ENCODE measurements at regions not wholly inside any gene's neighbourhood (a gene's known extent, or its start where the extent isn't known, plus 50 kb on each side); places are given as distances from the start of the nearest gene placed in this dataset.

DNA sequence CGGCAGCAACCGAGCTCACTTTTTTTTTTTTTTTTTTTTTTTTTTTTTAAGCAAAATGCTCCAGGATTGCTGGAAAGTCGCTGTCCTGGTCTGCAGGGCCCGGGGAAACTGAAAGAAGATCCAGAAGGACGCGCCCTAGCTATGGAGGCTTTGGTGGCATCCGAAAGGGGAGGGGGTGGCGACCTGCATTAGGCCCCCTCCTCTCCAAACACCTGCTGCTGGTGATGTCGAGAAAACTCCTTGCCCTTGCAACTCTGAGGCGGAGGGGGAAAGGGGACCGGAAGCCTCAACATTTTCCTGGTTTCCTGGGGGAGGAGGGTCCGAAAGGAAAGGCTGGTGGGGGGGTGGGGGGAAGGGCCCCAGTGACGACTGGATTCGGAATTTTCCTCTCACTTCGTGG lies 421.1 kb downstream of the VRK1 start:
- ATAC-seq (no peak), DNase-seq (ENCODE audit: low spot score) (no peak)
- intact Hi-C loops (cut with DNase I): no loop called here

DNA sequence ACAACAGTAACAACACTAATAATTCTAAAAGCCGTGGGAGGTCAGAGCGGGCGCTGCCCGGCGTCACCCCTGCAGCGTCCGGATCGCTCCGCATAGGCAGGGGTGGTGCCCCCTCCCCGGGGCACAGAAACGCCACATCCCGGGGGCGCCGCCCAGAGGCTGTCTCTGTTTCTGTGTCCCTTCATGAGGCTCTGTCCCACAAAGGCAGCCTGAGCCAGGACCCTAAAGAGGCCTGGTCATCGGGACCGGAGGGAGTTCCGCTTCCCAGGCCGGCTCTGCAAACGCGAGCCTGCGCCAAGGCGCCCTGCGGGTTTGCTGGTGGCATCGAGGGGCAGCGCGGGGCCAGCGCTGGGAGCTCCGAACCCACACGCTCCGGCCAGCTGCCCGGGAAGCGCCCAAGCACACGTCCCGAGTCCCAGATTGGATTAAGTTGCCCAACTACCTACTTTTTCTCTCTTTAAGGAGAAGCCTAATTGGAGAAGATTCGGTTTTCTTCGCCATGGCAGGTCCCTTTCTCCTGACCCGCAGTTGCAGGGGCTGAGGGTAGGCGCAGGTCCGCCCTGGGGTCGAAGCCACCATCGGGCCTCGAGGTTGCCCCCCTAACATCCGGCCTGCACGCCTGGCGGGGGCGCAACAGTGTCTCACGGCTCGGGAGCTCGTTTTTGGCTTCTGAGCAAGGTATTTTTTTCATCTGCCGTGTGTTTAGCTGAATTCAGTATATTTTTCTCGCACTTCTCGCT lies 421.7 kb downstream of the VRK1 start:
- no peak for DNase-seq (ENCODE audit: low spot score)
- no peak for ATAC-seq

DNA sequence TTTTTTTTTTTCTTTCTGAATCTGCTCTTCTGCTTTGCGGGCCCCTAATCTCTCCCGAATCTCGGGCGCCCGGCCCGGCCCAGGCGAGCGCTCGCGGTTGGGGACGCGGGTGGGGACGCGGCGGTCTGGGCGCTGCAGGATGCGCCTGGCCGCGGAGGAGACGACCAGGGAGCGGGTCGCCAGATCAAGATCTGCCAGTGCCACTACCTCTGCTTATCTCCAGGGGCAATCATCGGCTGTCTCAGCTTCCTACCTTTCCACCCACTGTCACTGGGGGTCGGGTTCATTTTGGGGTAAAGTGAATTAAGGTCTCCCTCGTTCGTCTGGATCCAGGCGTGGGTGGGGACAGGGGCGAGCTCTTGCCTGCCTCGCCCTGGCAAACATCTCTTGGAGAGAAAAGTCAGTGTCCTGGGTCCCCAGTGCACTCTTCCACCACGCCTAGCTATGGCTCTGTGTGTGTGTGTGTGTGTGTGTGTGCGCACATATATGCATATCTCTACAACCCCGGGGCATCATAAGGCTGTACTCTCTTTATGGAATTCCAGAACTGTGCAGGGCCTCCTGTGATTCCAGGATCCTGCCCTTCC lies 422.3 kb downstream of the VRK1 start:
- ATAC-seq (no peak), DNase-seq (ENCODE audit: low spot score) (no peak)
- intact Hi-C loops (cut with DNase I): no loop called here

More for the DNA sequence above, 421.7 kb downstream of the VRK1 start:
- intact Hi-C loops (cut with DNase I): no loop called here

DNA sequence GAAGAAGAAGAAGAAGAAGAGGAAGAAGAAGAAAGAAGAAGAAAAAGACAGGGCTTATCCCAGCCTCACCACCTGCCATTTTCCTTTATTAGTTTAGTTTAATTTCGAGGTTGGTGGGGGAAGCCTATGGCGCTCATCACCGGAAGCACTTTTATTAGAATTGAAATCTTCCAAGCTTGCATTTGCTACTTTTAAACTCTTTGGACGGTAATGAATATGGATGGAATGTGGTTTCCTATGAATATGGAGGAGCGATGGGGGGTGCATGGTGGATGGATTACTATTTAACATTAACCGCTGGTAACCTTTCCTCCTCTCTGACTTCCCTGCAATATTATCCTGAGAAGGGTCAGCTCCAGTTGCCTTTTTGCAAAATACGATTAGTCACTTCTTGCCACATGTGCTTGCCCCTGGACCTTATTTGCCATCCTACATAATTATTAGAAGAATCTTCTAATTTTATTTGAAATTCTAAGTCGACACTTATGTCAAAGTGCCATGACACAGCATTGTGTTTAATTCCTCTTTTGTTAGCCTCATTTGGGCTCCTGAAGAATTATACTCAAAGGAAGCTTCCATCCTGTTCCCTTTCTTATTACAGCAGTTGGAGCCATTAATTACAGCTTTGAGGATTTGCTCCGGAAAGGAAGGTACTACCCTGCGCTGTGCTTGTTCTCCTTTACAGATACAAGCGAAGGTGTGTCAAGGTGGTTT lies 424.5 kb downstream of the VRK1 start:
- DNase-seq (ENCODE audit: low spot score) (no peak), ATAC-seq (no peak)
- intact Hi-C loops (cut with DNase I): no loop called here

DNA sequence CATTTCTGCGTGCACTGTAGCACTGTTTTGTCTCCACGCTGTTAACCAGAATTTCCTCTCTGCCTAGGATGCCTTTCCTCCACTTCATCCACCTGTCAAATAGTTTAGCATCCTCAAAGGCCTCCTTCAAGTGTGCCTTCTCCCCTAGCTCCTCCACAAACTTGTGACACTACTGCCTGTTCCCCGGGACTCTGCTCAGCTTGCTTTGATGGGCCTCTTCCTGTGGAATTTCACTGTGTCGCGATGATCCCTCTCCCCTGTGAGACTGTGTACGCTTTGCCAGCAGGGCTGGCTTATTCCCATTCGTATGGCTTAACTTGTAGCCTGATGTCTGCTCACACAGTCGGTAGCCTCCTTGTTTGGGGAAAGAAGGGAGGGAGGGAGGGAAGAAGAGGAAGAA lies 426.8 kb downstream of the VRK1 start:
- ATAC-seq (no peak), DNase-seq (ENCODE audit: low spot score) (no peak)
- intact Hi-C loops (cut with DNase I): no loop called here

DNA sequence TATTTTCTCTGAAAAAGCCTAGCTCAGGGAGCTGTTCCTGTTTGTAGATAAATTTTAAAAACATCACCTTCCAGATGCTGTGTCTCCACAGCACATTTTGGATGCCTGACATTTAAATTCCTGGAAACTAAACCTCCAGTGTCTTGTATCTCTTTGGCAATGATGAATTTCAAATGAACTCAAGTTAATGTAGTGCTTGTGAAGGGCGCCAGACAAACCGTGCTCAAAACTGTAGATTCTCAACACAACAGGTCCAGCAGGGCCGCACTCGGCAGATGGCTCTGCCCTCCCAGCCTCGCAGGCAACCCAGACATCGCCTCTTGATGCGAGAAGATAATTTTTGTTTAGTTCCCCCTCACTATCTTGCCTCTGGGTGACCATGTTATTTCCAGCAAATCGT lies 432.9 kb downstream of the VRK1 start:
- no peak for DNase-seq (ENCODE audit: low spot score)
- no peak for ATAC-seq
- intact Hi-C loops (cut with DNase I): no loop called here

DNA sequence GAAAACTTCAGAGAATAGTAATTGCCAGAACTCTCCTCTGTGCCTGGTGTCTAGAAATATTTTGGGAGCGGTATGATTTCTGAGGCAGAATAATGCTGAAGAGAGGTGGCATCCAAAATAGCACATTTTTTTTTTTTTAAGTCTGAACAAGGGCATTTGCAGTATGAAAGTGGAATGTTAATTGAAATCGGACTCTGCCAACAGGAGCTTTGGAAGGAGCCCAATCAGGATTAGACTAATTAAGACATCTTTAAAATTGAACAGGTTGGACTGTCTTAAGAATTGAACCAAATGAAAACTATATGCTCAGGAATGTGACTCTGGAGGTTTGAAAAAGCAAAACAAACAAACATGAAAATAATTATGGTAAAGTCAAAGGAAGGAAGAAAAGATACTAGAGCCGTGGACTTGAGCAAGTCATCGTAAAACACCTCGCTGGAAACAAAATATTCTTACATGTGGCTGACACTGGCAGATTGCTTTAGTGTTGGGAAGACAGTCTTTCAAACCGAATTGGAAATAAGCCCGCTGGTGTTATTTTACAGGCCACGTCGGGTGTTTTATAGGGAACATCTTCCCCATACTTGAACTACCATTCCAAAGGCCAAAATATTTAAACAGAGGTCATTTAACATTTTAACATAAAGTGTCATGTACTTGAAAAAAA lies 436.3 kb downstream of the VRK1 start:
- no peak for DNase-seq (ENCODE audit: low spot score)
- no peak for ATAC-seq
- intact Hi-C loops (cut with DNase I): no loop called here

DNA sequence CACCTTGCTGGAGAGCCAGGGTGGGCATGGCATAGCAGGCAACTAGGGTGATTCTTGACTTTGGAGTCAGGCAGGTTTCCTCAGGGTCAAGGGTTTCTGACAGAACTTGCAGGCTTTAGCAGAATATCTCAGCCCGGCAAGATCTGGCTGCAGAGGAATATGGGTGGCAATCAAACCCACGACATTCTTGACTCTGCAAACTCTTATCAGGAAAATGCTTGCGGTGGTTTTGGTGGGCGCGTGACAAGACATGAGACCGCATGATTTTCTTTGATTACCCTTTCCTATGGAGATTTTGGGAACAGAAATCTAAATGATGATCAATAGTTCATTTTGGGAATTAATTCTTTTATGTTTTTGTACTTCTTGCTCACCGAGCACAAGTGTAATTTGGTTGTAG lies 449.5 kb downstream of the VRK1 start:
- ATAC-seq (no peak), DNase-seq (ENCODE audit: low spot score) (no peak)
- intact Hi-C loops (cut with DNase I): no loop called here

DNA sequence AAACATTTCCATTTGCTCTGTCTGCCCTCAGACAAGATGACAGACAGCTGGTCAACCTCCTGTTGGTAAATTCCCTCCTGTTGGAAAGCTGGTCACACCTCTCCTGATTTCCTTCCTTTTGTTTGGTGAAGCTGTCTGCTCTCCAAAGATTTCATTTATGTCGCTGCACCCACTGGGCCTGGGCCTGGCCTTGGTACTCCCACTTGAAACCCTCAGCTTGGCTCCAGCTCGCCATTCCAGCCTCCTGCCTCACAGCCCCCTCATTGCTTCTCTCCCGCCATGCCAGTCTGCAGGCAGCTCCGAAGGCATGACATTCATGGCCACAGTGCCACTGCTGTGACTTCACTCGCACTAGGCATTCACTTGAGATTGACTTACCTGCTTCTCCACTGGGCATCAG lies 451.8 kb downstream of the VRK1 start:
- intact Hi-C loops (cut with DNase I): no loop called here
- no peak for DNase-seq (ENCODE audit: low spot score)
- ATAC-seq: no peak

DNA sequence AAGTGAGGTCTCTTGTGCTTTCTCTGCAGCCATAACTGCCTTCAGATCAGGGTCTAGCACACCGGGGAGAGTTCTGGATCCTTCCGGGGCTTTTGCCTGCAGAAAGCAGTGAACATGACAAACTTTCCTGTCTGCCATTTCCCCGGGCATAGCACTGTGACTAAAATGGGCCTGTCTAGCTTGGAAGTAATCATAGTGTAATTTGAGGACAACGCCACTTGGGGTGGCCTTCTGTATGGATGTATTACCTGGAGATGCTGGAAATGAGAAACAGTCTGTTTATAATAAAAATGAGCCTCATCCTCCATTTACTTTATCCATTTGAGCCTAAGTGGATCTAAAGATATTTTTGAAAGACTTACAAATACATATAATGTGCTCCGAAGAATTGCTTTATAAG lies 453.7 kb downstream of the VRK1 start:
- DNase-seq (ENCODE audit: low spot score): no peak
- intact Hi-C loops (cut with DNase I): no loop called here
- ATAC-seq: no peak

DNA sequence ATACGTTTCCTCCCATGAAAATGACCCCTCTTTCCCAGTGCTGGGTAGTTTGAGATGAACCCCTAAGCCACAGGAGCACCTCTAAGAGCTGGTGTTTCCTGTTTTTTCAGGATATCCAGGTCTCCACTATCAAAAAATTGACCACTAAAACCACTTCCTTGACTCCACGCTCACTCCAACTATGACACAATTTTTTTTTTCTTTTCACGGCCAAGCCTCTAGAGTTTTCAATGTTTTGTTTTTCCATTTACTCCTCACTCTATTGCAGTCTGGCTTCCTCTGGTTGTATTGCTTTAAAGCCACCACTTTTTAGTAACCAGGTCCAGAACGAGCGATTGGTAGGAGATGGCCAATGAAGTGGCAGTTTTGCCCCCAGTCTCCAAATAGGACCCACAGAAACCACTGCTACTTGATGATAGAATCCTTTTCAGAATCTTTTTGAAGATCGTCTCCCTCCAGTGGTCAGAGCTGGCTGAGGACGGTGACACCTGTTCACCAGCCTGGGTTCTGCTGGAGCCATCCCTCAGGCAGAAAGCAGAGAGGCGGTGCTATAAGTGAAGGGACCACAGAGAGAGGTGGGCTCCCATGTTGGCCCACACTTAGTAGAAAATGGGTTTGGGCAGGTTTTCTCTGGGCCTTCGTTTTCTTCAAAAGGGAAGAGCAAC lies 454.4 kb downstream of the VRK1 start:
- intact Hi-C loops (cut with DNase I): no loop called here
- DNase-seq (ENCODE audit: low spot score): no peak
- ATAC-seq: no peak

DNA sequence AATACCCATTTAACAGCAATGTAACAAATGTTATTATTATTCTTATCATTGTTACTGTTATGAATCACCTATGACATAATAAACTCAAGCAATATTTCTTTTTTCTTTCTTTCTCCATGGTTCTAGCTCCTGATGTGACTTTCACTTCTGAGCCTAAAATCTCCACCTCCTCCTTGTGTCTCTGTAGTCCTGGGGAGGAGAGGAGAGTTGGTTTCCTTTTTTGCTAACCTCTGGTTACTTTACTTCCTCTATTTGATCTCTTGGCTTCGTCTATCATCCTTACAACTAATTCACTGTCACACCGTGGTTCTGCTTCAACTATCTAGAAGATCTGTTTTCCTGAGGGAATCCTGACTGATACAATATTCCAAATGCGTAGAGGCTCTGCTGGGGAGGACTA lies 456.6 kb downstream of the VRK1 start:
- intact Hi-C loops (cut with DNase I): no loop called here
- no peak for ATAC-seq
- no peak for DNase-seq (ENCODE audit: low spot score)

DNA sequence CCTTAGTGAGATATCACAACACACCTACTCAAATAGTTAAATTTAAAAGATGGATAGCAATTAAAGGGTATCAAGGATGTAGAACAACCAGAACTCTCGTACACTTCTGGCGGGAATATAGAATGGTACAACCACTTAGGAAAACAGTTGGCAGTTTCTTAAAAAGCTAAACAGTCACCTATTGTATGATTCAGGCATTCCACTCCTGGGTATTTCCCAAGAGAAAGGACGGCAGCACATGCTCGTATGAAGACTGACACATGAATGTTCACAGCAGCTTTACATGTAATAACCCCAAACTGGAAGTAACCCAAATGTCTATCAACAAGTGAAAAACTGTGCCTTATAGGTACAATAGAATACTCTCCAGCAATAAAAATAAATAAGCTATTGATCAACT lies 465.2 kb downstream of the VRK1 start:
- no peak for ATAC-seq
- no peak for DNase-seq (ENCODE audit: low spot score)
- intact Hi-C loops (cut with DNase I): no loop called here

DNA sequence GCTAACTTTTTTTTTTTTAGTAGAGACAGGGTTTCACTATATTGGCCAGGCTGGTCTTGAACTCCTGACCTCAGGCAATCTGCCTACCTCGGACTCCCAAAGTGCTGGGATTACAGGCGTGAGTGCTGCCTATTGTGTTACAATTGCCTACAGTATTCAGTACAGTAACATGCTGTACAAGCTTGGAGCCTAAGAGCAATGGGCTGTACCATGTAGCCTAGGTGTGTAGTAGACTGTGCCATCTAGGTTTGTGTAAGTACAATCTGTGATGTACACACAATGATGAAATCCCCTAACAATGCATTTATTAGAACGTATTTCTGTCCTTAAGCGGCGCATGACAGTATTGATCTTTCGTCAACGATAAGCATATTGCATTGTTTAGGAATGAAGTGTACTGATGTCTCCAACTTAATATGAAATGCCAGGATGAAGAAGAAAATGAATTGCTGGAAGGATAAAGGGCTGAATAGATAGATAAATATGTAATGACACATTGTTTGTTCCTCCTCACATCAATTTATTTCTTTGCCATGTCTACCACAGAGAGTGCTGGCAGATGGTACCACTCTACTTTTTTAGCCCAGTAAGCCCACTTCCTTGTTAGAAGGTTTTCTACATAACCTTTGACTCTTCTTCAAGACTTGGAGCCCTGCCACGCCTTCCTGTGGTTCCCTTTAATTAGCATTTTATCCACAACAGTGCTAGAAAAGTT lies 467.5 kb downstream of the VRK1 start:
- intact Hi-C loops (cut with DNase I): no loop called here
- DNase-seq (ENCODE audit: low spot score): no peak
- ATAC-seq: no peak

DNA sequence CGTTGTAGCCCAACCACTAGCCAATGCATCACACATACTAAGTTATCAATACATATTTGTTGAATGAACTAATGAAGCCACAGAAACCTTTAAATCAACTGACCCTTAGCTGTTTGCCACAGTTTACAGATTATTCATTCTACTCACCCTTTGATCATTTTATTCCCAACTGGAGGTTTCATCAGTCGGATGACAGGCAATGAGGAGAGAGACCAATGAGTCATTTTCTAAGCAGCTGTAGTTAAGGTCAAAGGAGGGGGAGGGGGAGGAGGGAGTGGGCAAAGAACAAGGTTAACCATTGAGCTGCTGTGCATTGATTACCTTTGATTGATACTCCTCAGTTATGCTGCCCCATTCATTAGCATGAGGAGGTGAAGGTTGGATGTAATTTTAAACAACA lies 469.5 kb downstream of the VRK1 start:
- ATAC-seq (no peak), DNase-seq (ENCODE audit: low spot score) (no peak)
- intact Hi-C loops (cut with DNase I): no loop called here

DNA sequence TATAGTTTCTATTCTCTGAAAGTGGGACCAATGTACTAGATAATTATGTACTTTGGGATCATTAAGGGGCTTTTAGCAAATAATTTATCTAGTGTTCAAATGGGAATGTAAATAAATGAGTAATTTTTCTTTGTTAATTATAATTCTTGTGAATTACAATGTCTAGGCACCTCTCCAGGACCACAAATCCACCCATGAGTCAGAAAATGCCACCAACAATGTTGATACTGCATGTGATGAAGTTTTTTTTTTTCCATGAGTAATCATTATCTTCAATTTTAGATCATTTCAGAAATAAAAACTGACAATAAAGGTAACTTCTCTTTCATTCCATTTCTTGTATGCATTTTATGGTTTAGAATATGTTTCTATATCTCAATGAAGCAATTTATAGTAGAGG lies 470.3 kb downstream of the VRK1 start:
- DNase-seq (ENCODE audit: low spot score): no peak
- intact Hi-C loops (cut with DNase I): no loop called here
- ATAC-seq: no peak

DNA sequence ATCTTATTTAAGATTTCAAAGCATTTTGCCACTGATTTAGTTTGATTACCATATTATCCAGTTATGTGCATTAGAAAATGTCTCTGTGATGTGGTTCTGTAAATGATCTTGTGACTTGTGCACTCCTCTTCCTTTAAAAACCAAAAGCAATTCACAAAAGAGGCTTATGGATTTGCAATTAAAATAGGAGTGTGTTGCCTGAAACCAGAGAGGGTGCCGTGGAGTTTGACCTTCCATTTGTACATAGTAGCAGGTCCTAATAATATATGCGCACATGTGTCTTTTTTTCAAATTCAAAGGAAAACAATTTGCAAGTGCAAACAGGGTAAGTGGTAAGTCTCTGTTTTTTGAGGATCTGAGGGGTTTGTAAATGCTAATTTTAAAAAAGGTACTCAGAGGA lies 470.9 kb downstream of the VRK1 start:
- no peak for ATAC-seq
- no peak for DNase-seq (ENCODE audit: low spot score)
- intact Hi-C loops (cut with DNase I): no loop called here

DNA sequence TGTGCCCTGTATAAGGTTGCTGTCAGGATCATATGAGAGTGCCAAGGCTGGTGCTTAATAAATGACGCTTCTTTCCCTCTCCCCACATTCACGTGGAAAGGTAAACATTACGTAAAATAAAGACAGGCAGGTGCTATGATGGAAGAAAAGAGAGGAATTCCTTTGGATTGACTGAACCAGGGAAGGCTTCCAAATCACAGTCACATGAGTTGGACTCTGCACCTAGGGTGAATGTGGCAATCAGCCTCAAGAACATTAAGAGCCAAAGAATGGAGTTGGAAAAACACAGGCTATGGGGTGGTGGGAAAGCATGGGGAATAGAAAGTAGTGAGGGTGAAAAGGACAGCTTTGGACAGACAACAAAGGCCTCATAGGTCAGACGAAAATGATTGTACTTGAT lies 473.1 kb downstream of the VRK1 start:
- no peak for ATAC-seq
- no peak for DNase-seq (ENCODE audit: low spot score)
- intact Hi-C loops (cut with DNase I): no loop called here

DNA sequence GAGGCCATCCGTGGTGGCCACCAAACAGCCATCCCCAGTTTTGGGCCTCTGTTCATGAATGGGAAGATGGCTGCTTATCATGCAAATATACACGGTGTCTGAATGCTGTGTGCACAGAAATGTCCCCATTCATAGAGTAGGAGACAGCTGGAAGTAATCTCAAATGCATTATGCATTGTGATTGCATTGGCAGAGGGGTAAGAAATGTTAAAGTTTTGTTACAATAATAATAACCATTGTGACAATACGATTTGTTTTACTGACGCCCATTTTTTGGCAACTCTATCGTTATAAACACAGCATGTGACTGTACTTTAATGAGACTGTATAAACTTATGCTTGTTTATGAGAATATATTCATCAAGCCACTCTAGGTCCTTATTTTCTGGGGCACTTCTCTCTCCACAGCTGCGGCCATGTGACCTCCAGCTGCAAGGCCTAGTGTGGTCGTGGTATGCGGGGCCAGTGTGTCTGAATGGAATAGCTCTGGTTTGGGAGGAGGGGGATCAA lies 474.3 kb downstream of the VRK1 start:
- DNase-seq (ENCODE audit: low spot score) (no peak), ATAC-seq (no peak)
- intact Hi-C loops (cut with DNase I): no loop called here
